ENCODE measurements at regions not wholly inside any gene's neighbourhood (a gene's known extent, or its start where the extent isn't known, plus 50 kb on each side); places are given as distances from the start of the nearest gene placed in this dataset.

GRCh38 chr4:45345558-45345957 lies 619.2 kb upstream of the GNPDA2 start:
- ATAC-seq (no peak), DNase-seq (ENCODE audit: low spot score in 2 of 2) (no peak)
- H3K4me1 Mint-ChIP-seq, result no peaks in the 10 kb centered on the region
- H3K9me3 Mint-ChIP-seq, result peaks cover 9% of the 10 kb centered on the region
- H3K36me3 Mint-ChIP-seq, result no peaks in the 10 kb centered on the region
- no peak overlapping the region for H3K27ac Mint-ChIP-seq
- H3K4me3 Mint-ChIP-seq, result no peak overlapping the region

- Mint-ChIP-seq H3K4me1 (no peaks in the 10 kb centered on the region), H3K4me3 (no peak overlapping the region), H3K36me3 (no peaks in the 10 kb centered on the region), H3K27ac (no peak overlapping the region), H3K9me3 (peaks cover 13% of the 10 kb centered on the region)
- ATAC-seq (no peak), DNase-seq (ENCODE audit: low spot score in 2 of 2) (no peak)
Measured at GRCh38 chr4:45331802-45332201, 605.4 kb upstream of the GNPDA2 start.

- Mint-ChIP-seq H3K27ac (no peak overlapping the region), H3K36me3 (no peaks in the 10 kb centered on the region), H3K4me3 (no peak overlapping the region), H3K4me1 (no peaks in the 10 kb centered on the region), H3K9me3 (peaks cover 10% of the 10 kb centered on the region)
- ATAC-seq (no peak), DNase-seq (ENCODE audit: low spot score in 2 of 2) (no peak)
Measured at GRCh38 chr4:45327544-45327943, 601.2 kb upstream of the GNPDA2 start.

- Mint-ChIP-seq H3K4me1 (no peaks in the 10 kb centered on the region), H3K27ac (no peak overlapping the region), H3K4me3 (no peak overlapping the region), H3K9me3 (peaks cover 9% of the 10 kb centered on the region), H3K36me3 (no peaks in the 10 kb centered on the region)
- ATAC-seq (no peak), DNase-seq (ENCODE audit: low spot score in 2 of 2) (no peak)
Measured at GRCh38 chr4:45324455-45325417, 598.4 kb upstream of the GNPDA2 start.

- H3K27ac Mint-ChIP-seq, result no peak overlapping the region
- no peak for DNase-seq (ENCODE audit: low spot score in 2 of 2)
- no peak overlapping the region for H3K4me3 Mint-ChIP-seq
- no peaks in the 10 kb centered on the region for H3K36me3 Mint-ChIP-seq
- no peaks in the 10 kb centered on the region for H3K4me1 Mint-ChIP-seq
- ATAC-seq, result no peak
- H3K9me3 Mint-ChIP-seq, result peaks cover 8% of the 10 kb centered on the region
Measured at GRCh38 chr4:45323453-45324058, 597.2 kb upstream of the GNPDA2 start.

GRCh38 chr4:45317739-45318138 lies 591.4 kb upstream of the GNPDA2 start:
- peaks cover 15% of the 10 kb centered on the region for H3K9me3 Mint-ChIP-seq

DNA sequence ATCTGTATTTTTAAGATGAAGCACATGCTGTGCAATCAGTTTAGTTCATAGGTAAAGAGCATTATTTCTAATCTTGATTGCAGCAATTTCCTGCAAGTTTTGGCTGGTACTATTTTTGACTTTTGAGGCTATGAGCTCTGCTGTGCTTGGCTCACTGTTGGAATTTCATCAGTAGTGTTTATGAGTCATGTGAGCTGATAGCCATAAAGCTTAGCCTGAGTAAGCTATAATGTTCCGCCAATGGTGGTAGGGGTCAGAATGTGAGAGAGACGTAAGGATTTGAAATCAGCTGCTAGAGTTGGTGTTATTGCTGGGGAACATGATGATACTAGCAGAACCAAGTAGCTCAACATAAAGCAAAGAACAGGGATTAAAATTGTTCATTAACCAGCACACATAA lies 590.9 kb upstream of the GNPDA2 start:
- no peaks in the 10 kb centered on the region for H3K4me1 Mint-ChIP-seq
- H3K9me3 Mint-ChIP-seq, result peaks cover 15% of the 10 kb centered on the region
- H3K36me3 Mint-ChIP-seq, result no peaks in the 10 kb centered on the region
- no peak overlapping the region for H3K4me3 Mint-ChIP-seq
- DNase-seq (ENCODE audit: low spot score in 2 of 2) (no peak), ATAC-seq (no peak)
- H3K27ac Mint-ChIP-seq, result no peak overlapping the region

More at GRCh38 chr4:45317739-45318138, 591.4 kb upstream of the GNPDA2 start:
- Mint-ChIP-seq H3K36me3 (no peaks in the 10 kb centered on the region), H3K4me3 (no peak overlapping the region), H3K27ac (no peak overlapping the region), H3K4me1 (no peaks in the 10 kb centered on the region)
- DNase-seq (ENCODE audit: low spot score in 2 of 2) (no peak), ATAC-seq (no peak)

- ATAC-seq (no peak), DNase-seq (ENCODE audit: low spot score in 2 of 2) (no peak)
- Mint-ChIP-seq H3K36me3 (no peaks in the 10 kb centered on the region), H3K9me3 (peaks cover 15% of the 10 kb centered on the region), H3K4me1 (no peaks in the 10 kb centered on the region), H3K27ac (no peak overlapping the region), H3K4me3 (no peak overlapping the region)
Measured at GRCh38 chr4:45316257-45316656, 589.9 kb upstream of the GNPDA2 start.

DNA sequence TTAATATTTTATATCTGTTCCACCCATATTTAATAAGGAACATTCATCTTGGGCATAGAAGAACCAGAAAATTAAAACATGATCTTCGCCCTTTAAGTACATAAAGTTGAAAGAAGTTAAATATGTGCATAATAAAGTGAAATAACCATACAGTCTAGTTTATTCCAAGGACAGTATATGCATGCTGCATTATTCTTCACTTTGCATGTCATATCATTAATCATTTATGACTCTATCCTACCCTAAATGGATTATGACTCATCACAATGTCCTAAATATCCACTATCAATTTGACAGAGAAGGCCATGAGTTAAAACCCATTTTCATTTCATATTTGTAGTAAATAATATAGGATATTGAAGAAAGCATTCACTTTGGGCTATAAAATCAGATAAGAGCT lies 576.5 kb upstream of the GNPDA2 start:
- H3K9me3 Mint-ChIP-seq, result peaks cover 8% of the 10 kb centered on the region
- H3K27ac Mint-ChIP-seq, result no peak overlapping the region
- DNase-seq (ENCODE audit: low spot score in 2 of 2) (no peak), ATAC-seq (no peak)
- no peak overlapping the region for H3K4me3 Mint-ChIP-seq
- H3K4me1 Mint-ChIP-seq, result no peaks in the 10 kb centered on the region
- H3K36me3 Mint-ChIP-seq, result no peaks in the 10 kb centered on the region

GRCh38 chr4:45294464-45294863 lies 568.1 kb upstream of the GNPDA2 start:
- peaks cover 25% of the 10 kb centered on the region for H3K9me3 Mint-ChIP-seq
- H3K4me3 Mint-ChIP-seq, result no peak overlapping the region
- no peaks in the 10 kb centered on the region for H3K36me3 Mint-ChIP-seq
- no peaks in the 10 kb centered on the region for H3K4me1 Mint-ChIP-seq
- ATAC-seq (no peak), DNase-seq (ENCODE audit: low spot score in 2 of 2) (no peak)
- no peak overlapping the region for H3K27ac Mint-ChIP-seq

- Mint-ChIP-seq H3K27ac (no peak overlapping the region), H3K36me3 (no peaks in the 10 kb centered on the region), H3K4me3 (no peak overlapping the region), H3K9me3 (peaks cover 25% of the 10 kb centered on the region), H3K4me1 (no peaks in the 10 kb centered on the region)
- ATAC-seq (no peak), DNase-seq (ENCODE audit: low spot score in 2 of 2) (no peak)
Measured at GRCh38 chr4:45293335-45293734, 567.0 kb upstream of the GNPDA2 start.

- DNase-seq (ENCODE audit: low spot score in 2 of 2) (no peak), ATAC-seq (peak; percentile 21)
- H3K4me3 Mint-ChIP-seq, result no peak overlapping the region
- H3K36me3 Mint-ChIP-seq, result no peaks in the 10 kb centered on the region
- H3K27ac Mint-ChIP-seq, result no peak overlapping the region
- peaks cover 23% of the 10 kb centered on the region for H3K9me3 Mint-ChIP-seq
- H3K4me1 Mint-ChIP-seq, result no peaks in the 10 kb centered on the region
Measured at GRCh38 chr4:45292844-45293243, 566.5 kb upstream of the GNPDA2 start.

DNA sequence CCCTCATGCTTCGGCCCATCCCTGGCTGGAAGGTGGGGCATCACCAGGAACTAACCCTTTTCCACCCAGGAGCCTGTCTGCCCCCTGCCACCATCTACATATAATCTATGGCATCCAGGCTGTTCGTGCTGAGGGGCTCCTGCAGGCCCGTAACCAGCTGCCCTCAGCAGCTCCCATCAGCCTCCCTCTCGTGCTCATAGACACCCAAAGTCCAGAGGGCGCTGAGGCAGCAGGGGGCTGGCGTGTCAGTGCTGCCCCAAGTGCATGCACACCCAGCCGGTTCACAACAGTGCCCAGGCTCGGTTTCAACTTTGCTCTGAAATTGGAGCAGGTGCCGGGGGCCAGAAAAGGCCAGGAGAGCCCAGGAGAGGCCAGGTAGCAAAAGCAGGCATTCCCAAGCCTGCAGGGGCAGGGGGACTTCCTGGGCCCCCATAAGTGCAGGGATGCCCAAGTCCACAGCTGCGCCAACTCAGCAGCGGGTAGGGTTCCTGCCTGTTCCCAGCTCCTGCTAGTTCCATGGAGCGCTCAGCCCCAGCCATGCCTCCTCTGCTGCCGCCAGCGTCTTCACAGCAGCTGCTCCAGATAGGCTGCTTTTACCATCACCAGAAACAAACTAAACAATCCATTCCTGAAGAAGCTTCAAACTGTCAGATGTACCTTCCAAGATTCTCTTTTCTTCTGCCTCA lies 558.2 kb upstream of the GNPDA2 start:
- DNase-seq (ENCODE audit: low spot score in 2 of 2) (no peak), ATAC-seq (peak; percentile 39)
- H3K4me1 Mint-ChIP-seq, result no peaks in the 10 kb centered on the region
- H3K4me3 Mint-ChIP-seq, result no peak overlapping the region
- H3K9me3 Mint-ChIP-seq, result peaks cover 10% of the 10 kb centered on the region
- no peak overlapping the region for H3K27ac Mint-ChIP-seq
- H3K36me3 Mint-ChIP-seq, result no peaks in the 10 kb centered on the region

DNA sequence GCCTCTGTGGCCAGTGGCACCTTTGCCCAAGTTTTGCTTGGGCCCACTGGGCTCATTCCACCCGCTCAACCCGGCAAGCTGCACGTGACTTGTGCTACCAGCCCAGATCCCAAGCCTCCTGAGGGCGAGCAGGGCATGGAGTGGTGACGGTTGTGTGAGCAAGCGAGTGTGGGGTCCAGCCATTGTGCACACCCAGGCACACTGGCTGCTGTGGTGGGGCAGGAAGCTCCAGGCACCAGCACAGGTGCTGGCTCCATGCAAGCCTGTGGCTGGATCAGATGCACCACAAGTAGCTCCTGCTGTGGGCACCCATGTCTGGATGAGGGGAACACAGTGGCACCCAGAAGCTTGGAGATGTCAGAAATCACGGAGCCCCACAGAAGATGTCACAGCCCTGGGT lies 557.0 kb upstream of the GNPDA2 start:
- no peak overlapping the region for H3K4me3 Mint-ChIP-seq
- no peak overlapping the region for H3K27ac Mint-ChIP-seq
- no peak for DNase-seq (ENCODE audit: low spot score in 2 of 2)
- no peaks in the 10 kb centered on the region for H3K36me3 Mint-ChIP-seq
- ATAC-seq, result peak; percentile 21
- H3K4me1 Mint-ChIP-seq, result no peaks in the 10 kb centered on the region
- peaks cover 13% of the 10 kb centered on the region for H3K9me3 Mint-ChIP-seq

DNA sequence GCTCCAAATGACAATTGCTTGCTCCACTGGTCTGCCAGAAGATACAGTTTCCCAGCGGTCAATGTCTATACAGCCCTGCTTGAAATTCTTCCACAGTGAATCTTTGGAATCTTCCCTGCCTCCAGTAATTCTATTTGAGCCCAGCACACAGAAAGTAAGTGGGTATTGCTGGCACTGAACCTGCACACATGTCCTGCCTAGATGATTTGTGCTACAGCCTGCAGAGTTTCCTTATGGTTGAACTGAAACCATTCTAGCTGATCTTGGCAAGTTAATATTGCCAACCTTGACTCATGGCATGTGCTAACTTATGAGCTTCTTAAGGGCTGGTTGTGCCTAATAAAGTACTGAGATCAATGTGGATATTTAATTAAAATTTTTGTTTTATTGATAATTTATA lies 553.8 kb upstream of the GNPDA2 start:
- no peaks in the 10 kb centered on the region for H3K36me3 Mint-ChIP-seq
- peaks cover 7% of the 10 kb centered on the region for H3K9me3 Mint-ChIP-seq
- no peak overlapping the region for H3K4me3 Mint-ChIP-seq
- DNase-seq (ENCODE audit: low spot score in 2 of 2) (no peak), ATAC-seq (no peak)
- H3K27ac Mint-ChIP-seq, result no peak overlapping the region
- H3K4me1 Mint-ChIP-seq, result no peaks in the 10 kb centered on the region
